ENCODE measurements at regions not wholly inside any gene's neighbourhood (a gene's known extent, or its start where the extent isn't known, plus 50 kb on each side); places are given as distances from the start of the nearest gene placed in this dataset.
"Not testable (repeated sequence)": the region's sequence is repeated elsewhere in the genome, so short reads cannot be mapped to it uniquely, and the experiment has no call there.

- TF ChIP-seq CTCF (IDR thresholded peaks at IDR 0.05) = no peak
- intact Hi-C loops (cut with micrococcal nuclease) = no loop called here
- Mint-ChIP-seq H3K4me1 (ENCODE audit: low read depth) (peaks cover 2% of the 10 kb centered on the region), H3K27ac (no peak overlapping the region), H3K9me3 (no peaks in the 10 kb centered on the region), H3K36me3 (ENCODE audit: low read depth) (no peaks in the 10 kb centered on the region), H3K27me3 (peaks cover 6% of the 10 kb centered on the region), H3K4me3 (no peak overlapping the region)
- DNase-seq (no peak), ATAC-seq (no peak)
- ChIA-PET POLR2A (no interaction called here), CTCF (no interaction called here)
These were observed 90.9 kb downstream of the APIP start for GRCh38 chr11:34825315-34825669.

DNA sequence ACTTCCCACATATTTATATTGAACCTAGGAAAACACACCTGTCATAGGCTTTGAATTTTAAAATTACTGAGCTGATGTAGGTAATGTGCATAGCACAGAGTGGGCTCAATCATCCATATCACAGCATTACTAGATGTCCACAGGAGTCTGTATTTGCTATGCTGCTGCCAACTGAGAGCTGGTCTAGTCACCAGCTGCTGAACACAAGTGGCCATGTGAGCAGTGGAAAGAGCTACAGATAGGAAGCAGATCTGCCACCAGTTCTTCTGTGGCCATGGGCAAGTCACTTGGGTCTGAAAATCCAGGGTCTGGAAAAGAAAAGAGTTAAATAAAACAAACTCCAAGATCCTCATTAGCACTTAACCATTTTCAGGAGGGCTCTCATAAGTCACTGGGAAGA is 91.8 kb downstream of the APIP start:
- no peak for DNase-seq
- POLR2A ChIA-PET = no interaction called here

DNA sequence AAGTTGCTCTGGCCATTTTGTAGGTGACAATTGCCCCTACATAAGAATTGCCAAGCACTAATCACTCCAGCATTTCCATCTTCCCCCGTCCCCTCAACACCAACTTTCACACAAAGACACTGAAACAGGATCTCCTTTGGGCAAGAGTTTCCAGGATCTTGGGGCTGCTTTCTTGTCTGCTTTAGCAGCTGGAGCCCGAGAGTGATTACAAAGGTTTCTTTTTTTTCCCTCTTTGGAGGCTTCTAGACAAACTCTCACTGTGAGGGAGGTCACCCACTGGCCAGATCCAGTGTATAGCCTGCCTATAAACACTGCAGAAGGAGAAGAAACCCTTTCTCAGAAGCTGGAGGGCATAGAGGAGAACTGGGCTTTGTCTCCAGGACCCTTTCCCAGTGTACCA is 92.5 kb downstream of the APIP start:
- Mint-ChIP-seq H3K36me3 (ENCODE audit: low read depth) (no peaks in the 10 kb centered on the region), H3K4me3 (no peak overlapping the region), H3K27me3 (peaks cover 10% of the 10 kb centered on the region), H3K9me3 (no peaks in the 10 kb centered on the region), H3K27ac (no peak overlapping the region), H3K4me1 (ENCODE audit: low read depth) (peaks cover 2% of the 10 kb centered on the region)
- TF ChIP-seq CTCF (IDR thresholded peaks at IDR 0.05) = no peak
- CTCF ChIA-PET = no interaction called here
- ATAC-seq (no peak), DNase-seq (no peak)
- POLR2A ChIA-PET = no interaction called here
- intact Hi-C loops (cut with micrococcal nuclease) = no loop called here

More for the DNA sequence above, 91.8 kb downstream of the APIP start:
- Mint-ChIP-seq H3K9me3 (no peaks in the 10 kb centered on the region), H3K27me3 (peaks cover 10% of the 10 kb centered on the region), H3K4me3 (no peak overlapping the region), H3K4me1 (ENCODE audit: low read depth) (peaks cover 2% of the 10 kb centered on the region), H3K27ac (no peak overlapping the region), H3K36me3 (ENCODE audit: low read depth) (no peaks in the 10 kb centered on the region)
- CTCF ChIA-PET = no interaction called here
- no peak for ATAC-seq
- intact Hi-C loops (cut with micrococcal nuclease) = no loop called here
- no peak for TF ChIP-seq CTCF (IDR thresholded peaks at IDR 0.05)

- no peak for TF ChIP-seq CTCF (IDR thresholded peaks at IDR 0.05)
- ChIA-PET CTCF (no interaction called here), POLR2A (no interaction called here)
- Mint-ChIP-seq H3K36me3 (ENCODE audit: low read depth) (no peaks in the 10 kb centered on the region), H3K4me1 (ENCODE audit: low read depth) (peaks cover 2% of the 10 kb centered on the region), H3K4me3 (no peak overlapping the region), H3K9me3 (no peaks in the 10 kb centered on the region), H3K27ac (no peak overlapping the region), H3K27me3 (peaks cover 10% of the 10 kb centered on the region)
- ATAC-seq (no peak), DNase-seq (no peak)
- intact Hi-C loops (cut with micrococcal nuclease) = no loop called here
These were observed 93.0 kb downstream of the APIP start for GRCh38 chr11:34823197-34823596.

DNA sequence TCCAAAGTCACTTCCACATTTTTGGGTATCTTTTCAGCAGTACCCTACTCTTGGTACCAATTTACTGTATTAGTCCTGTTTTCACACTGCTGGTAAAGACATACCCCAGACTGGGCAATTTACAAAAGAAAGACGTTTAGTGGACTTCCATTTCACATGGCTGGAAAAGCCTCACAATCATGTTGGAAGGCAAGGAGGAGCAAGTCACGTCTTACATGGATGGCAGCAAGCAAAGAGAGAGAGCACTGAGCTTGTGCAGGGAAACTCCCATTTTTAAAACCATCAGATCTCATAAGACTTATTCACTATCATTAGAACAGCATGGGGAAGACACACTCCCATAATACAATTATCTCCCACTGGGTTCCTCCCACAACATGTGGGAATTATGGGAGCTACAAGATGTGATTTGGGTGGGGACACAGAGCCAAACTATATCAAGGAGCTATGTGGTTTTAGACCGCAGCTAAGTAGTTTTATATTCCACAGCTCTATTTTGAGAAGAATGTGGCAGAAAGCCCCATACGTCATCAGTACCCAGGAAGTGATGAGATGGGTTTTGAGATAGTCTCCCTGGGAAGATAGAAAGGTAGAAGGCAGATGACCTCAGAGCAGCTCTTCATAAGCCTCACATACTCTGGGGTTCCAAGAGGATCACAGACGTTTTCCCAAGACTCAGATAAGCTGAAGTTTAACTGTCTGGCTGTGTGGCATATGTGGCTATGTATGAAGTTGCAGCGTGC is 96.3 kb downstream of the APIP start:
- H3K27ac Mint-ChIP-seq = no peak overlapping the region
- no peaks in the 10 kb centered on the region for H3K9me3 Mint-ChIP-seq
- intact Hi-C loops (cut with micrococcal nuclease) = no loop called here
- ChIA-PET CTCF (interaction anchor here (1.4 to 2.7 kb wide), 2 partner anchors 10 to 21 kb away, joined by 3 to 8 read pairs; no protein-coding TSS in a partner anchor), POLR2A (no interaction called here)
- H3K4me1 Mint-ChIP-seq (ENCODE audit: low read depth) = no peaks in the 10 kb centered on the region
- H3K36me3 Mint-ChIP-seq (ENCODE audit: low read depth) = no peaks in the 10 kb centered on the region
- no peak overlapping the region for H3K4me3 Mint-ChIP-seq
- DNase-seq (no peak), ATAC-seq (no peak)
- H3K27me3 Mint-ChIP-seq = peaks cover 10% of the 10 kb centered on the region
- no peak for TF ChIP-seq CTCF (IDR thresholded peaks at IDR 0.05)

GRCh38 chr11:34817812-34818211 is 98.4 kb downstream of the APIP start:
- H3K4me1 Mint-ChIP-seq (ENCODE audit: low read depth); H3K27ac Mint-ChIP-seq; intact Hi-C loops (cut with micrococcal nuclease); H3K27me3 Mint-ChIP-seq; H3K9me3 Mint-ChIP-seq; DNase-seq; H3K4me3 Mint-ChIP-seq; H3K36me3 Mint-ChIP-seq (ENCODE audit: low read depth); ATAC-seq; POLR2A ChIA-PET: not testable (repeated sequence)
- CTCF ChIA-PET = interaction anchor here (2.7 kb wide), 1 partner anchor 23 kb away, joined by 8 read pairs; no protein-coding TSS in a partner anchor
